ENCODE measurements at regions not wholly inside any gene's neighbourhood (a gene's known extent, or its start where the extent isn't known, plus 50 kb on each side); places are given as distances from the start of the nearest gene placed in this dataset.
"Not testable (repeated sequence)": the region's sequence is repeated elsewhere in the genome, so short reads cannot be mapped to it uniquely, and the experiment has no call there.

DNA sequence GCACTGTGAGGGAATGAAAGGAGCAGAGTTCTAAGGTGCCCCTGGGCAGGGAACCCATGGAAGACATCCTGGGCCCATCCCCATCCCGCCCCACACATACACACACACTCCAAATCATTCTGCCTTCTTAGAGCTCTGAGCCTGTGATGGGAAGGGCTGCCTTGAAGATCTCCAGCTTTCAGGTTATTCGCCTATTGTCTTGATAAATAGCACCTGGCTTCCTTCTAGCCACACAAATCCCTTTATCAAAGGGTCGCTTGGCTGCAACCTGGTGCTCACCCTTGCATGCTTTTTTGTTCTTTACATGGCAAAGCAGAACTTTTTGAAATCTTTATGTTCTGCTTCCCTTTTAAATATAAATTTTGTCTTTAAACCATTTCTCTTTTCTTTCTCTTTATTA, 112.2 kb upstream of the TMTC1 start:
- intact Hi-C loops (cut with DNase I; ENCODE audit: low total_unique reads): no loop called here
- no peak overlapping the region for H3K27ac ChIP-seq
- no peaks in the 10 kb centered on the region for H3K27me3 ChIP-seq
- DNase-seq (no peak), ATAC-seq (no peak)
- H3K4me1 ChIP-seq: no peaks in the 10 kb centered on the region
- TF ChIP-seq, protein P1, sequence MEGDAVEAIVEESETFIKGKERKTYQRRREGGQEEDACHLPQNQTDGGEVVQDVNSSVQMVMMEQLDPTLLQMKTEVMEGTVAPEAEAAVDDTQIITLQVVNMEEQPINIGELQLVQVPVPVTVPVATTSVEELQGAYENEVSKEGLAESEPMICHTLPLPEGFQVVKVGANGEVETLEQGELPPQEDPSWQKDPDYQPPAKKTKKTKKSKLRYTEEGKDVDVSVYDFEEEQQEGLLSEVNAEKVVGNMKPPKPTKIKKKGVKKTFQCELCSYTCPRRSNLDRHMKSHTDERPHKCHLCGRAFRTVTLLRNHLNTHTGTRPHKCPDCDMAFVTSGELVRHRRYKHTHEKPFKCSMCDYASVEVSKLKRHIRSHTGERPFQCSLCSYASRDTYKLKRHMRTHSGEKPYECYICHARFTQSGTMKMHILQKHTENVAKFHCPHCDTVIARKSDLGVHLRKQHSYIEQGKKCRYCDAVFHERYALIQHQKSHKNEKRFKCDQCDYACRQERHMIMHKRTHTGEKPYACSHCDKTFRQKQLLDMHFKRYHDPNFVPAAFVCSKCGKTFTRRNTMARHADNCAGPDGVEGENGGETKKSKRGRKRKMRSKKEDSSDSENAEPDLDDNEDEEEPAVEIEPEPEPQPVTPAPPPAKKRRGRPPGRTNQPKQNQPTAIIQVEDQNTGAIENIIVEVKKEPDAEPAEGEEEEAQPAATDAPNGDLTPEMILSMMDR (IDR thresholded peaks at IDR 0.05 in 4 of 5, conservative IDR thresholded peaks at IDR 0.05 in 1 of 5): no peak
- no peak for TF ChIP-seq POLR2A (IDR thresholded peaks at IDR 0.05)
- no peaks in the 10 kb centered on the region for H3K36me3 ChIP-seq
- in situ Hi-C loops (cut with MboI; ENCODE audit: low sequenced_read_pairs in 4 of 4): no loop called here
- no peaks in the 10 kb centered on the region for H3K9me3 ChIP-seq
- no peak overlapping the region for H3K4me3 ChIP-seq

DNA sequence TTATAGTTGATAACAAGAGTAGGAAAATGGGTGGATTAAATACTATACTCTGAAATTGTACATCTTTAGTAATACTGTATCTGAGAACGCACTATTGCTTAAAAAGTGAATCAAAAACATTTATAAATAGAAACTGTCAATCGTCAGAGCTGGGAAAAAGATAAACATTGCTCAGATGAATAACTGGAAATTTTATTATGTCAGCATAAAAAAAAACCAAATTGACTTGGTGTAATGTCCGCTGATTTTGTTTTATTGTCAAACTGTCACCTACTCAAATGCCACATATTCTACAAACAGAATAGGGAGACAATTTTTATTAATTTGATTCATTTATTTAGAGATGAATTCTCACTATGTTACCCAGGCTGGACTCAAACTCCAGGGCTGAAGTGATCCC, 109.3 kb upstream of the TMTC1 start:
- in situ Hi-C loops (cut with MboI; ENCODE audit: low sequenced_read_pairs in 4 of 4) (no loop called here), intact Hi-C loops (cut with DNase I; ENCODE audit: low total_unique reads) (no loop called here)
- DNase-seq (no peak), ATAC-seq (no peak)
- no peaks in the 10 kb centered on the region for H3K27me3 ChIP-seq
- H3K27ac ChIP-seq: no peak overlapping the region
- H3K36me3 ChIP-seq: no peaks in the 10 kb centered on the region
- no peaks in the 10 kb centered on the region for H3K4me1 ChIP-seq
- H3K9me3 ChIP-seq: no peaks in the 10 kb centered on the region
- no peak overlapping the region for H3K4me3 ChIP-seq
- TF ChIP-seq, protein P1 (IDR thresholded peaks at IDR 0.05 in 4 of 5, conservative IDR thresholded peaks at IDR 0.05 in 1 of 5): no peak
- no peak for TF ChIP-seq POLR2A (IDR thresholded peaks at IDR 0.05)

DNA sequence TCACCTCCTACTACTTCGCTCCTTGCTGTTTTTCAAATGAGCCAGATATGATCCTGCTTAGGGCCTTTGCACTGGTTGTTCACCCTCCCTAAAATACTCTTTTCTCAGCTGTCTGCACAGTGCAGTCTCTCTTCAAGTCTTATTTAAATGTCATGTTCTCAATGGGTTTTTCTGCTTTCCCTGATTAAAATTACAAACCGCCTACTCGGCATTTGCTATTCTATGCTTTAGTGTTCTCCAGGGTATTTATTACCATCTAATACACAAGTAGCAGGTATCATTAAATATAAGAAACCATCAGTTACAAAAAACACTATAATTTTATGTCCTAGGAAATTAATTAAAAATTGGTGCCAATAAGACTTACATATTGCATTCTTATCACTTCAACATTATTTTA, 108.0 kb upstream of the TMTC1 start:
- Histone ChIP-seq H3K36me3 (no peaks in the 10 kb centered on the region), H3K27me3 (no peaks in the 10 kb centered on the region), H3K4me1 (no peaks in the 10 kb centered on the region), H3K27ac (no peak overlapping the region), H3K9me3 (no peaks in the 10 kb centered on the region), H3K4me3 (no peak overlapping the region)
- in situ Hi-C loops (cut with MboI; ENCODE audit: low sequenced_read_pairs in 4 of 4) (no loop called here), intact Hi-C loops (cut with DNase I; ENCODE audit: low total_unique reads) (no loop called here)
- no peak for ATAC-seq
- TF ChIP-seq, protein P1 (IDR thresholded peaks at IDR 0.05 in 4 of 5, conservative IDR thresholded peaks at IDR 0.05 in 1 of 5): no peak
- DNase-seq: no peak

DNA sequence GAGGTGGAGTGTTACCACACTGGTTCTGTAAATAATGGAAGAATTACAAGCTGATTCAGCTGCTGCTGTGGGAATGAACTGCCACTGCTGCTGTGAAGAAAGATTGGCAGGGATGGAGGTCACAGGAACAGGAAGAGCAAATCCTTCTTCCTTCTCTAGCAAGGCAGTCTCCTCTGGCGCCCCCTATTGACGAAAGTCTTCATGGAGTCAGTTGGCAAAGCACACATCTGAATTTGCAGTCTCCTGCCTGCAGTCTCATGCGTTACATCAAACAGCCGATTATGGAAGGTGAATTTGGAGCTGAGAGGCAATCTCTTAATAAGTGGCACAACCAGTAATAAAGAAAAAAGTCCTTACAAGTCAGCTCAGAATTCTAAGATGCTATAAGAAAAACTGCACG, 106.0 kb upstream of the TMTC1 start:
- intact Hi-C loops (cut with DNase I; ENCODE audit: low total_unique reads): no loop called here
- TF ChIP-seq POLR2A (IDR thresholded peaks at IDR 0.05): no peak
- TF ChIP-seq, protein P1 (IDR thresholded peaks at IDR 0.05 in 4 of 5, conservative IDR thresholded peaks at IDR 0.05 in 1 of 5): peak; percentile 11 to 67 (median 50)
- ATAC-seq: no peak
- H3K27ac ChIP-seq: no peak overlapping the region
- in situ Hi-C loops (cut with MboI; ENCODE audit: low sequenced_read_pairs in 4 of 4): no loop called here
- DNase-seq: peak in 1 of 2 donors; percentile 35
- H3K27me3 ChIP-seq: no peaks in the 10 kb centered on the region
- H3K4me1 ChIP-seq: no peaks in the 10 kb centered on the region
- no peak overlapping the region for H3K4me3 ChIP-seq
- H3K36me3 ChIP-seq: no peaks in the 10 kb centered on the region
- H3K9me3 ChIP-seq: no peaks in the 10 kb centered on the region

DNA sequence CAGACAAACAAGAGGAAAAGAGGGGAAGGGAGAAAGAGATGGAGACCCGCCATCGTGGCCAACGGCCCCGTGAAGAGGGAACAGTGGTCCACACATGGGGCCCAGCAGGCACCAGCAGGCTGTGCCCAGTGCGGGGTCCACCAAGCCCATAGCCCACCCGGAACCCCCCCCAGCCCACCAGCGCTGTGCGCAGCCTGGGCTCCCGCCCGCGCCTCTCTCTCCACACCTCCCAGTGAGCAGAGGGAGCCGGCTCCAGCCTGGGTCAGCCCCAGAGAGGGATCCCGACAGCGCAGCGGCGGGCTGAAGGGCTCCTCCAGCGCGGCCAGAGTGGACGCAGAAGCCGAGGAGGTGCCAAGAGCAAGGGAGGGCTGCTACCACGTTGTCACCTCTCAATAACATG, 105.0 kb upstream of the TMTC1 start:
- intact Hi-C loops (cut with DNase I; ENCODE audit: low total_unique reads): no loop called here
- Histone ChIP-seq H3K4me3 (no peak overlapping the region), H3K4me1 (no peaks in the 10 kb centered on the region), H3K27me3 (no peaks in the 10 kb centered on the region), H3K36me3 (no peaks in the 10 kb centered on the region), H3K9me3 (no peaks in the 10 kb centered on the region), H3K27ac (no peak overlapping the region)
- no peak for ATAC-seq
- TF ChIP-seq POLR2A (IDR thresholded peaks at IDR 0.05): no peak
- TF ChIP-seq, protein P1 (IDR thresholded peaks at IDR 0.05 in 4 of 5, conservative IDR thresholded peaks at IDR 0.05 in 1 of 5): no peak
- no peak for DNase-seq
- in situ Hi-C loops (cut with MboI; ENCODE audit: low sequenced_read_pairs in 4 of 4): no loop called here

DNA sequence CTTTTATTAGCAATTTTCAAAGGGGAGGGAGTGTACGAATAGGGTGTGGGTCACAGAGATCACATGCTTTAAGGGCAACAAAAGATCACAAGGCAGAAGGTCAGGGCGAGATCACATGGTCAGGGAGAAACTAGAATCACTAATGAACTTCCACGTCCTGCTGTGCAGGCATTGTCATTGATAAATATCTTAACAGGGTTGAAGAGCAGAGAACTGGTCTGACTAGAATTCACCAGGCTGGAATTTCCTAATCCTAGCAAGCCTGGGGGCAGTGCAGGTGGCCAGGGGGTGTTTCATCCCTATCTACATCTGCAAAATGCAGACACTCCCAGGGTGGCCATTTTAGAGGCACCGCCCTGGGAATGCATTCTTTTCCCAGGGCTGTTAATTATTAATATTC, 101.2 kb upstream of the TMTC1 start:
- H3K27ac ChIP-seq; H3K4me1 ChIP-seq; ATAC-seq; intact Hi-C loops (cut with DNase I; ENCODE audit: low total_unique reads); H3K27me3 ChIP-seq; DNase-seq; H3K4me3 ChIP-seq; H3K36me3 ChIP-seq; H3K9me3 ChIP-seq; in situ Hi-C loops (cut with MboI; ENCODE audit: low sequenced_read_pairs in 4 of 4): not testable (repeated sequence)
